GM23338 (cell line): ENCODE measurements at regions not wholly inside any gene's neighbourhood (a gene's known extent, or its start where the extent isn't known, plus 50 kb on each side); places are given as distances from the start of the nearest gene placed in this dataset.

Source experiments
- ATAC-seq: fragments of 200-7000 bp; cut with Tn5 transposase; 3 replicates; pipeline ENCODE4 v1.9.1; 2020
- DNase-seq: peaks from one replicate; pipeline ENCODE4 v3.0.0-alpha.2; 2015; ENCODE audit warnings: low spot score
- H2AFZ ChIP-seq: fragments of 200-600 bp; sonication (generic); 2 replicates; pipeline ENCODE4 v1.8.0; 2016; ENCODE audit warnings: antibody characterized with exemption, mild to moderate bottlenecking, moderate library complexity
- H3F3A ChIP-seq: fragments of 200-600 bp; sonication (generic); replicated peaks from 2 replicates; pipeline ENCODE4 v1.8.0; 2017; ENCODE audit warnings: antibody characterized with exemption, mixed run types, low read depth
- H3K27ac ChIP-seq: fragments of 200-600 bp; sonication (generic); 2 replicates; pipeline ENCODE4 v1.6.1; 2016; ENCODE audit warnings: low read depth
- H3K27me3 ChIP-seq: fragments of 200-600 bp; sonication (generic); 2 replicates; pipeline ENCODE4 v1.8.0; 2016; ENCODE audit warnings: mild to moderate bottlenecking, mixed run types, moderate library complexity; ENCODE audit not compliant: insufficient read depth
- H3K36me3 ChIP-seq: fragments of 200-600 bp; sonication (generic); 2 replicates; pipeline ENCODE4 v1.8.0; 2016; ENCODE audit warnings: mild to moderate bottlenecking; ENCODE audit not compliant: insufficient read depth
- H3K4me1 ChIP-seq: fragments of 200-600 bp; sonication (generic); 2 replicates; pipeline ENCODE4 v1.8.0; 2016; ENCODE audit warnings: mild to moderate bottlenecking, moderate library complexity; ENCODE audit not compliant: insufficient read depth
- H3K4me2 ChIP-seq: fragments of 200-600 bp; sonication (generic); 2 replicates; pipeline ENCODE4 v1.7.1; 2017; ENCODE audit warnings: mixed run types
- H3K4me3 ChIP-seq: fragments of 200-600 bp; sonication (generic); 2 replicates; pipeline ENCODE4 v1.6.1; 2016; ENCODE audit warnings: mixed run types
- H3K79me2 ChIP-seq: fragments of 200-600 bp; sonication (generic); replicated peaks from 2 replicates; pipeline ENCODE4 v1.8.0; 2017; ENCODE audit warnings: mild to moderate bottlenecking; ENCODE audit not compliant: insufficient read depth
- H3K9me2 ChIP-seq: fragments of 200-600 bp; sonication (generic); 2 replicates; pipeline ENCODE4 v1.8.0; 2017; ENCODE audit not compliant: insufficient read depth
- H4K20me1 ChIP-seq: fragments of 200-600 bp; sonication (generic); replicated peaks from 2 replicates; pipeline ENCODE4 v1.8.0; 2017; ENCODE audit warnings: mild to moderate bottlenecking; ENCODE audit not compliant: insufficient read depth
- H3K27ac Mint-ChIP-seq: 2 replicates; pipeline ENCODE4 v1.8.0; 2020; ENCODE audit warnings: inconsistent platforms, mild to moderate bottlenecking, moderate library complexity, mixed read lengths
- H3K27me3 Mint-ChIP-seq: 3 replicates; pipeline ENCODE4 v1.8.0; 2022; ENCODE audit warnings: low read depth, mild to moderate bottlenecking, moderate library complexity, mixed read lengths, inconsistent platforms; ENCODE audit not compliant: insufficient read depth, poor library complexity
- H3K36me3 Mint-ChIP-seq: 3 replicates; pipeline ENCODE4 v1.8.0; 2021; ENCODE audit warnings: low read depth, mild to moderate bottlenecking, inconsistent platforms, moderate library complexity, mixed read lengths
- H3K4me1 Mint-ChIP-seq: 3 replicates; pipeline ENCODE4 v1.8.0; 2020; ENCODE audit warnings: mild to moderate bottlenecking, inconsistent platforms, mixed read lengths
- H3K4me3 Mint-ChIP-seq: 3 replicates; pipeline ENCODE4 v1.8.0; 2021; ENCODE audit warnings: moderate library complexity, mild to moderate bottlenecking, inconsistent platforms, mixed read lengths
- H3K9me3 Mint-ChIP-seq: 3 replicates; pipeline ENCODE4 v1.8.0; 2020; ENCODE audit warnings: moderate library complexity, mild to moderate bottlenecking, inconsistent platforms, mixed read lengths
- CREB1 ChIP-seq: fragments of 250-450 bp; sonication (Bioruptor Pico); IDR thresholded peaks from 2 replicates; pipeline ENCODE4 v1.5.0; 2020; ENCODE audit warnings: low read depth, mild to moderate bottlenecking, moderate library complexity
- CTCF ChIP-seq, 2 experiments: fragments of 200-600 bp in 1 of 2; sonication (generic) in 1 of 2; conservative IDR thresholded peaks; 2 replicates each; pipeline versions ENCODE4 v1.5.1 to v1.6.1; 2016 to 2017; ENCODE audit warnings: antibody characterized with exemption in 2 of 2, low read depth in 2 of 2, mild to moderate bottlenecking in 2 of 2, moderate library complexity in 1 of 2
- ETS1 ChIP-seq: IDR thresholded peaks from 2 replicates; pipeline ENCODE4 v1.6.1; 2016; ENCODE audit warnings: antibody characterized with exemption
- EZH2 ChIP-seq: fragments of 200-600 bp; sonication (generic); IDR thresholded peaks from one replicate; pipeline ENCODE4 v1.8.0; 2017; ENCODE audit warnings: antibody characterized with exemption, mild to moderate bottlenecking, low read depth; ENCODE audit not compliant: unreplicated experiment
- EZH2phosphoT487 ChIP-seq: fragments of 200-600 bp; sonication (generic); IDR thresholded peaks from one replicate; pipeline ENCODE4 v1.8.1; 2018; ENCODE audit warnings: antibody characterized with exemption; ENCODE audit not compliant: unreplicated experiment
- NANOG ChIP-seq: IDR thresholded peaks from 2 replicates; pipeline ENCODE4 v1.6.1; 2016; ENCODE audit warnings: antibody characterized with exemption, borderline replicate concordance
- POLR2AphosphoS5 ChIP-seq: IDR thresholded peaks from 2 replicates; pipeline ENCODE4 v1.6.1; 2016; ENCODE audit warnings: antibody characterized with exemption, low read depth
- REST ChIP-seq: IDR thresholded peaks from one replicate; pipeline ENCODE4 v1.6.1; 2018; ENCODE audit warnings: antibody characterized with exemption; ENCODE audit not compliant: unreplicated experiment
- STAT1 ChIP-seq: IDR thresholded peaks from one replicate; pipeline ENCODE4 v1.6.1; 2016; ENCODE audit warnings: antibody characterized with exemption; ENCODE audit not compliant: unreplicated experiment
- ZNF114 ChIP-seq: fragments of 250-450 bp; sonication (Bioruptor Pico); IDR thresholded peaks from 2 replicates; pipeline ENCODE4 v1.5.0; 2020; ENCODE audit warnings: mild to moderate bottlenecking, moderate library complexity
- ZNF331 ChIP-seq: fragments of 250-450 bp; sonication (Bioruptor Pico); IDR thresholded peaks from 2 replicates; pipeline ENCODE4 v1.5.0; 2020; ENCODE audit warnings: low read depth, mild to moderate bottlenecking, moderate library complexity
- ZNF462 ChIP-seq: fragments of 250-450 bp; sonication (Bioruptor Pico); IDR thresholded peaks from 2 replicates; pipeline ENCODE4 v1.5.0; 2020; ENCODE audit warnings: mild to moderate bottlenecking, moderate library complexity

- TF ChIP-seq ZNF331 (CRISPR knock-in tag): no peak
- no peak for TF ChIP-seq CREB1 (CRISPR knock-in tag)
- no peak for TF ChIP-seq NANOG
These were observed 392.8 kb downstream of the RSL24D1 start (continued) for GRCh38 chr15:54803987-54804386.

- H2AFZ ChIP-seq: no peak overlapping the region
- H3F3A ChIP-seq: no peaks in the 10 kb centered on the region
- H3K9me2 ChIP-seq: no peaks in the 10 kb centered on the region
- no peak overlapping the region for H3K4me3 Mint-ChIP-seq
- no peaks in the 10 kb centered on the region for H3K4me1 Mint-ChIP-seq
- H3K27ac Mint-ChIP-seq: no peak overlapping the region
- no peaks in the 10 kb centered on the region for H3K27me3 ChIP-seq
- no peak overlapping the region for H3K4me3 ChIP-seq
- H3K4me1 ChIP-seq: no peaks in the 10 kb centered on the region
- no peaks in the 10 kb centered on the region for H3K36me3 Mint-ChIP-seq
- DNase-seq (no peak), ATAC-seq (no peak)
- no peaks in the 10 kb centered on the region for H4K20me1 ChIP-seq
- H3K36me3 ChIP-seq: no peaks in the 10 kb centered on the region; the same call in 1 of the 2 replicates
- H3K27ac ChIP-seq: no peak overlapping the region
- no peaks in the 10 kb centered on the region for H3K79me2 ChIP-seq
- H3K27me3 Mint-ChIP-seq: peaks cover 2% of the 10 kb centered on the region
- no peak overlapping the region for H3K4me2 ChIP-seq
- H3K9me3 Mint-ChIP-seq: peaks cover 23% of the 10 kb centered on the region
- TF ChIP-seq ZNF331 (CRISPR knock-in tag): no peak
- no peak for TF ChIP-seq ZNF114 (CRISPR knock-in tag)
- TF ChIP-seq POLR2AphosphoS5: no peak
- no peak for TF ChIP-seq ETS1
- no peak for TF ChIP-seq CREB1 (CRISPR knock-in tag)
- no peak for TF ChIP-seq STAT1
- TF ChIP-seq REST: no peak
- no peak for TF ChIP-seq CTCF (conservative IDR thresholded peaks at IDR 0.05; ENCODE audit: low read depth in 2 of 2)
- TF ChIP-seq ZNF462: no peak
- no peak for TF ChIP-seq EZH2phosphoT487
- TF ChIP-seq EZH2: no peak
- TF ChIP-seq NANOG: no peak
These were observed 393.5 kb downstream of the RSL24D1 start for GRCh38 chr15:54803134-54803808.
